ENCODE measurements at regions not wholly inside any gene's neighbourhood (a gene's known extent, or its start where the extent isn't known, plus 50 kb on each side); places are given as distances from the start of the nearest gene placed in this dataset.

- TF ChIP-seq CTCF (conservative IDR thresholded peaks at IDR 0.05; ENCODE audit: low read depth in 2 of 2) (no peak), POLR2AphosphoS5 (IDR thresholded peaks at IDR 0.05; ENCODE audit: low read depth) (no peak), NANOG (IDR thresholded peaks at IDR 0.05; ENCODE audit: borderline replicate concordance) (no peak), REST (IDR thresholded peaks at IDR 0.05; ENCODE audit: unreplicated experiment) (no peak), EZH2 (IDR thresholded peaks at IDR 0.05; ENCODE audit: low read depth, unreplicated experiment) (no peak), CREB1 (CRISPR knock-in tag; IDR thresholded peaks at IDR 0.05; ENCODE audit: low read depth) (no peak), JUNB (IDR thresholded peaks at IDR 0.05; ENCODE audit: unreplicated experiment) (no peak), STAT1 (IDR thresholded peaks at IDR 0.05; ENCODE audit: unreplicated experiment) (no peak), ZNF114 (CRISPR knock-in tag; IDR thresholded peaks at IDR 0.05) (no peak), ZNF331 (CRISPR knock-in tag; IDR thresholded peaks at IDR 0.05; ENCODE audit: low read depth) (no peak), ZNF462 (CRISPR knock-in tag; IDR thresholded peaks at IDR 0.05) (no peak), EZH2phosphoT487 (IDR thresholded peaks at IDR 0.05; ENCODE audit: unreplicated experiment) (no peak)
Observed at GRCh38 chr14:43172899-43173548, 1334.1 kb downstream of the FSCB start.

Measured in GM23338 (cell line).